ENCODE measurements at regions not wholly inside any gene's neighbourhood (a gene's known extent, or its start where the extent isn't known, plus 50 kb on each side); places are given as distances from the start of the nearest gene placed in this dataset.

GRCh38 chr1:238487931-238488330 lies 597.2 kb upstream of the ZP4 start:
- no peak overlapping the region for H3K27ac ChIP-seq (ENCODE audit: extremely low read length, insufficient read depth, low read length)
- intact Hi-C loops (cut with micrococcal nuclease; ENCODE audit: unreplicated experiment) = no loop called here
- no peak for FAIRE-seq

More at GRCh38 chr1:238487931-238488330, 597.2 kb upstream of the ZP4 start:
- in situ Hi-C loops (cut with HindIII; ENCODE audit: extremely low pct_ligation_motif_present, low pct_unique_long_range_greater_than_20kb) = no loop called here
- no TSS peak for BruUV-seq (replicated peaks)
- Histone ChIP-seq H3K9ac (ENCODE audit: insufficient read depth, low read depth, low read length) (no peak overlapping the region), H3K36me3 (replicated peaks in 1 of 2; ENCODE audit: control insufficient read depth in 1 of 2, insufficient read depth in 2 of 2, low read length in 2 of 2) (no peaks in the 10 kb centered on the region), H3K9me3 (ENCODE audit: low read length) (peaks cover 93% of the 10 kb centered on the region), H3K27me3 (ENCODE audit: control insufficient read depth in 1 of 2, insufficient read depth in 2 of 2, low read length in 2 of 2) (no peaks in the 10 kb centered on the region), H3K4me1 (ENCODE audit: insufficient read depth, low read length) (no peaks in the 10 kb centered on the region), H2AFZ (ENCODE audit: low read length) (no peak overlapping the region), H3K79me2 (ENCODE audit: insufficient read depth, low read length) (no peaks in the 10 kb centered on the region), H4K20me1 (ENCODE audit: insufficient read depth, low read length) (no peaks in the 10 kb centered on the region), H3K4me2 (ENCODE audit: low read depth, low read length) (no peak overlapping the region), H3K4me3 (replicated peaks in 1 of 3; ENCODE audit: insufficient read depth in 1 of 3, low read depth in 2 of 3, low read length in 3 of 3) (no peak overlapping the region)
- no peak for ATAC-seq
- no peak for DNase-seq (ENCODE audit: low spot score)
- CTCF ChIA-PET (ENCODE audit: low intra/inter-chr PET ratio, low total read pairs) = no interaction called here
- 68% methylated on average over 1 of the region's 1 CpG for WGBS (ENCODE audit: low lambda C conversion rate)
- POLR2A ChIA-PET = no interaction called here
- no peak for TF ChIP-seq MIER3 (CRISPR knock-in tag; IDR thresholded peaks at IDR 0.05; ENCODE audit: borderline replicate concordance)
- no peak for TF ChIP-seq ZNF770 (CRISPR knock-in tag; IDR thresholded peaks at IDR 0.05)
- TF ChIP-seq AGO1 (IDR thresholded peaks at IDR 0.05; ENCODE audit: low read depth, low read length, poor library complexity, severe bottlenecking) = no peak
- TF ChIP-seq ZNF598 (CRISPR knock-in tag; IDR thresholded peaks at IDR 0.05; ENCODE audit: borderline replicate concordance) = no peak
- TF ChIP-seq ZNF18 (CRISPR knock-in tag; IDR thresholded peaks at IDR 0.05; ENCODE audit: insufficient replicate concordance) = no peak
- no peak for TF ChIP-seq THAP11 (CRISPR knock-in tag; IDR thresholded peaks at IDR 0.05)
- TF ChIP-seq SAP130 (CRISPR knock-in tag; IDR thresholded peaks at IDR 0.05; ENCODE audit: low read depth) = no peak
- TF ChIP-seq MLXIP (CRISPR knock-in tag; IDR thresholded peaks at IDR 0.05; ENCODE audit: borderline replicate concordance) = no peak
- TF ChIP-seq ZNF331 (CRISPR knock-in tag; IDR thresholded peaks at IDR 0.05) = no peak
- no peak for TF ChIP-seq ZNF703 (CRISPR knock-in tag; IDR thresholded peaks at IDR 0.05; ENCODE audit: borderline replicate concordance)
- TF ChIP-seq ZNF782 (CRISPR knock-in tag; IDR thresholded peaks at IDR 0.05; ENCODE audit: borderline replicate concordance) = no peak
- TF ChIP-seq ATF1 (CRISPR knock-in tag; IDR thresholded peaks at IDR 0.05) = no peak
- no peak for TF ChIP-seq TCF7 (IDR thresholded peaks at IDR 0.05; ENCODE audit: low read depth)
- TF ChIP-seq ZNF512 (CRISPR knock-in tag; IDR thresholded peaks at IDR 0.05) = no peak
- TF ChIP-seq POLR2AphosphoS5 (IDR thresholded peaks at IDR 0.05; ENCODE audit: low read depth, low read length) = no peak
- TF ChIP-seq SRY (CRISPR knock-in tag; IDR thresholded peaks at IDR 0.05) = no peak
- no peak for TF ChIP-seq ZNF781 (CRISPR knock-in tag; IDR thresholded peaks at IDR 0.05; ENCODE audit: borderline replicate concordance, not compliant biosample characterization)
